ENCODE measurements at regions not wholly inside any gene's neighbourhood (a gene's known extent, or its start where the extent isn't known, plus 50 kb on each side); places are given as distances from the start of the nearest gene placed in this dataset.
A peak's percentile ranks its signal among the peaks of the same experiment; 100 is the strongest.
"Not testable (repeated sequence)": the region's sequence is repeated elsewhere in the genome, so short reads cannot be mapped to it uniquely, and the experiment has no call there.

GRCh38 chr6:138667408-138667807 lies 106.2 kb upstream of the CCDC28A start:
- no peak for DNase-seq

DNA sequence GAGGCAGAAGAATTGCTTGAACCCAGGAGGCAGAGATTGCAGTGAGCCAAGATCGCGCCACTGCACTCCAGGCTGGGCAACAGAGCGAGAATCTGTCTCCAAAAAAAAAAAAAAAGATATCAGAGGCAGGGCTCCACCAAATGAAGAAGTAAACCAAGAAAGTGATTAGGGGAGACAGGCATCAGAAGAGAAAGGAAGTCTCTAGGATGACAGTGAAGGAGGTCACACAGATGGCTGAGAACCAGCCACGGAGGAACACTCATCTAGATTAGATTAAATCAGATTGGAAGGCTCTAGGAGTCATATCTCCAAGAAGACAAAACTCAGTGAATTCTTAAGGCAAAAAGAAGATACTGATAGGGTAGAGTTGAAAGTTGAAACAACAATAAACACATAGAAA lies 102.2 kb upstream of the CCDC28A start:
- no peak for DNase-seq

- no peak for DNase-seq
These were observed 100.1 kb upstream of the CCDC28A start for GRCh38 chr6:138673346-138674014.

DNA sequence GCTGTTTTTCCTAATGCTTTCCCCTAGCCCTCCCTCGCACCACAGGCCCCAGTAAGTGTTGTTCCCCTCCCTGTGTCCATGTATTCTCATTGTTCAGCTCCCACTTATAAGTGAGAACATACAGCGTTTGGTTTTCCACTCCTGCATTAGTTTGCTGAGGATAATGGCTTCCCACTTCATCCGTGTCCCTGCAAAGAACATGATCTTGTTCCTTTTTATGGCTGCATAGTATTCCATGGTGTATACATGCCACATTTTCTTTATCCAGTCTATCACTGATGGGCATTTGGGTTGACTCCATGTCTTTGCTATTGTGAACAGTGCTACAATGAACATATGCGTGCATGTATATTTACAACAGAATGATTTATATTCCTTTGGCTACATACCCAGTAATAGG lies 99.1 kb upstream of the CCDC28A start:
- DNase-seq, result not testable (repeated sequence)

DNA sequence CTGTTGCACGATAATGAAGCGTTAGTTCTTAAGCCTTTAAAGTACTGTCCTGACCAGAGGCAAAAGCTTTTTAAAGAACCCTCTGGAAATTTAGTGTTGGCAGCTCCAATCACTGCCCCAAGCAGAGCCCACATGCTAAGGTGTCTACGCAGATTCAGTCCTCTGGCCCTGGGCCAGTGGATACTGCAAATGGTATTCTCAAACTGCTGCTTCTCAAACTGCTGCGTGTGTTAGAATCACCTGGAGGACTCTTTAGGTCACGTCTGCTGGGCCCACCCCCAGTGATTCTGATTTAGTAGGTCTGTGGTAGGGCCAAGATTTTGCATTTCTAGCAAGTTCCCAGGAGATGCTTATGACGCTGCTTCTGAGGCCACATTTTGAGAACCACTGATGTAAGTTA lies 96.0 kb upstream of the CCDC28A start:
- DNase-seq, result no peak

- DNase-seq, result no peak
These were observed 95.4 kb upstream of the CCDC28A start for GRCh38 chr6:138678168-138678567.

DNA sequence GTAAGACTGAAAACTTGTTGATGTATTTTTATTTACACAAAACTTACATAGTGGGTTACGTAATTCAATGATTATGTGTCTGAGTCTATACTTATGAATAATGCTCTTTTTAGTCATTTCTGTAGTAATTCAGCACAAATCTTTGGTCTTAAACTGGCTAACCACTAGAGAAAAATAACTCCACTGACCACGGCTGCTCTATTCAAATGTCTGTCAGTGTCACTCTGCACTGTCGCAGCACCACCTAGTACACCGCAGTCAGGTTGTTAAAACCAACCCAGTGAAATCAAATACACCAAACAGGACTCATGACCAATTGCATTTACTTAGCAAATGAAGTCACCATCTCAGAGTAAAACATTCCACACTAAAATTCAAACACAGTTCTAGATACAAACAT lies 93.5 kb upstream of the CCDC28A start:
- DNase-seq, result no peak

- DNase-seq, result no peak
These were observed 91.9 kb upstream of the CCDC28A start for GRCh38 chr6:138681627-138682026.

DNA sequence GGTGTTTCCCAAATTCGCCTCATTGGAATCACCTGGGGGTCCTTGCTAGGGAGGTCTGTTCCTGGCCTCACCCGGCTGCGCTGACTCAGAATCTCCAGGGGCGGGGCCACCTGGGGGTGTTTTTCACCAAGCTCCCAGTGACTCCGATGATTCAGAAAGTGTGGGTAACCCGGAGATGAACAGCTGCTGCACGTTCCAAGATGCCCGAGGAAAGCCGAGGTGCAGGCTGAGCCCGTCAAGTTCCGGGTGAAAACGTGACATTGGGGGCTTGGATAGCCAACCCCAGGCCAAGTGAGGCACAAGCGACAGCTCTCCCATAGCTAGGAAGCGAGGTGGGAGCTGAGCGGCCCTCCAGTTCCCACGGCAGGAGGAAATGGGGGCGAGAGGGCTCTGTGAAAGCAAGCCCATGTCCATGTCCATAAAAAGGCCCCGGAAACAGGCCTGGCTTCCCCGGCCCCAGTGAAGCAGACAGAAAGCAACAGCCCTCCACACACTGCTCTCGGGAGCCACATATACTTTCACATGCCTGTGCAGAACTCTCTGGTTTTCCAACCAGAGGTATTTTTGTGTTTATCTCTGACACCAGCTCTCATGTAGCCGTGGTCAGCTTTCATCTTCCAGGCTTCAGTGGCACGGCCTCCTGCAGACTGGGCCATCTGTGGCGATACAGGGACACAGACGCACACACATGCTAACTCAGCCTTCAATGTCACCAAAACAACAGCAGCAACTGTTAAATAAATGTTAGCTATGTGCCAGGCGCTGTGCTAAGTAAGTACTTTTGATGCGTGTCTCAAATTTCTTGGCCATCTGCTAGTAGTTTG lies 90.7 kb upstream of the CCDC28A start:
- DNase-seq, result no peak

DNA sequence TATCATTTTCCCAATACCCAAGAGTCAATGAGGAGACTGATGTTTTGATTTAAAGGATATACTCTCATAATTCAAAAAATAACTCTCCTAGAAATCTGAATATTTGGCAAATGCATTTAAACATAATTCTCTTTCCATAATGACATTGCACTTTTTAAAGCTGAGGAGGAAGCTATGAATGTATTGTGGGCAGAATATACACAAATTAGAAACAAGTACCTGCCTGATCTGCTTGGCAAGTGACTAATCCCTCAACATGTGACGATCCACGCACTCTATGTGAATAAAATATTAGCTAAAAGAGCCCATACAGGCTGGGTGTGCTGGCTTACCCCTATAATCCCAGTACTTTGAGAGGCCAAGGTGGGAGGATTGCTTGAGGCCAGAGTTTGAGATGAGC lies 88.3 kb upstream of the CCDC28A start:
- no peak for DNase-seq

DNA sequence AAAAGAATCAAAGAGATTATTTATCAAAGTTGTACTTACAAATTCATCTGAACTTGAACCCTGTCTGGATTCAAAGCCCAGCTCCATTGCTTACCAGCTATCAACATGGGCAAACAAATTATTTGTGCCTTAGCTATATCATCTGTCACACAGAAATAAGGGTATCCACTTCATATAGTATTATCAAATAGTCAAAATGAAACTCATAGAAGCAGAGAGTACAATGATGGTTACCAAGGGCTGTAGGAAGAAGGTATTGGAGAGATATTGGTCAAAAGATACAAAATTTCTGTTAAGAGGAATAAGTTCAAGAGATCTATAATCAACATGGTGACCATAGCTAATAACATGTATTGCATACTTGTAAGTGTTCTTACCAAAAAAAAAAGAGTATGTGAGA lies 87.8 kb upstream of the CCDC28A start:
- no peak for DNase-seq

- DNase-seq, result no peak
These were observed 85.0 kb upstream of the CCDC28A start for GRCh38 chr6:138688580-138688979.

DNA sequence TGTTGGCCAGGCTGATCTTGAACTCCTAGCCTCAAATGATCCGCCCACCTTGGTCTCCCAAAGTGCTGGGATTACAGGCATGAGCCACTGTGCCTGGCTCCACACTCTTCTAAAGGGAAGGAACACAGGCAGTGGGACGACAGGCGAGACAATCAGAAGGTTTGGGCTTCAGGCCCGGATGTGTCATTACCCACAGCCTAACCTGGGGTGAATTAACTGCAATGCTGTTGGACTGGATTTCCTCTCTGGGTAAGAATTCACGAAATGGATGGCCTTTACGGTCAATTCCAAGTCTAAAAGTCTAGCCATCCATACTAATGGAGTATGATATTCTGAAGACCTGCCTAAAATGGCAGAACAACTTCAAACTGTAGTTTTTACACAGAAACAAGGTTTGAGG lies 83.7 kb upstream of the CCDC28A start:
- DNase-seq, result no peak

GRCh38 chr6:138690975-138691594 lies 82.5 kb upstream of the CCDC28A start:
- DNase-seq, result no peak

- DNase-seq, result no peak
These were observed 81.9 kb upstream of the CCDC28A start for GRCh38 chr6:138691595-138692057.

DNA sequence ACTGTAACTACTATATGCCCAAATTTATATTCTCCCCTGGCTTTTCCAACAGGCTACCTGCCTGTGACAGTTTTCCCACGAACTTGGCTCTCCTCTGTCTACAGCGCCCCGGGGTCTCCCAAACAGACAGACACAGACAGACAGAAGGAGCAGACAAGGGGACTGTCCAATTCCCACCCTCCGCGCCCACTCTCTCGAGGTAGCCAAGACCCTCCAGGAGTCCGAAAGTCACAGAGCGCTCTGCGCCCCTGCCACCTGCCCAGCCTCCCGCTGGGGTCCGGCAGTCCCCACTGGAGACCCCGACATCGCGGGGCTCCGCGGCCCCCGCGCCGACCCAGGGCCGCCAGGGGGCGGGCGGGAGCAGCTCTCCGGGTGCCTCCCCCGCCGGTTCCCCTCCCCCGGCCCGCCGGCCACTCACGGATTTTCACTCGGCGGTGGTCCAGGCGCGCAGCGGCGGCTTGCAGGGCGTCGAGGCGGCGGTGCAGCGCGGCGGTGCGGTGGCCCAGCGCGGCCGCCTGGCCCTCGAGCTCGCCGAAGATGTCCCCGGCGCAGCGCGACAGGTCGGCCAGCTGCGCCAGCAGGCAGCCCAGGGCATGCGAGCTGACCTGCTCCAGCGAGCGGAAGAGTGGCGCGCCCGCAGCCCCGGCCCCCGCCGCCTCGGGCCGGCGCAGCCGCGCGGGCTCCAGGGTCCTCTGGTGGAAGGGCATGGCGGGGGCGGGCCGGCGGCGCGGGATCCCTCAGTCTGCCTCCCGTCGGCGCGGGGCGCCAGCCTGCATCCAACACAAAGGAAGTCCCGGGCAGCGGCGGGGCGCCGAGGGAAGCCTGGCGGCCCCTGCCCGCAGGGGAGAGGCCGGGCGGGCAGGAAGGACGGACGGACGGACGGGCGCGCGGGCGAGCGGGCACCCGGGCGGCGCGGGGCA lies 81.3 kb upstream of the CCDC28A start:
- DNase-seq, result peak; percentile 8 to 44 (median 14)

GRCh38 chr6:138692978-138693909 lies 80.3 kb upstream of the CCDC28A start:
- DNase-seq, result peak in 1 of 4 experiments; percentile 5

GRCh38 chr6:138695193-138695592 lies 78.4 kb upstream of the CCDC28A start:
- DNase-seq, result no peak

DNA sequence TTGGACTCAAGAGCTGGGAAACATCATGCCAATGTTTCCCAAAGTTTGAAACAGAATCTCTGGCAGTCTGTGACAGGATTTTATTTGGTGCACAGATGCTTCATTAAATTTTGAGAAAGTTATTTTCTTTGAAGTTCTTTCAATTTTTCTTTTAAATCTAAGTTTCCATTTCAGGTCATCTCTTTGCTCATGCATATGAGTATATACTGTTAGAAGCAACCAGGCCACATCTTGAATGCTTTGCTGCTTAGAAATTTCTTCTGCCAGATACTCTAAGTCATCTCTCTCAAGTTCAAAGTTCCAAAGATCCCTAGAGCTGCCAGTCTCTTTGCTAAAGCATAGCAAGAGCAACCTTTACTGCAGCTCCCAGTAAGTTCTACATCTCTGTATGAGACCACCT lies 59.1 kb upstream of the CCDC28A start:
- no peak for DNase-seq

DNA sequence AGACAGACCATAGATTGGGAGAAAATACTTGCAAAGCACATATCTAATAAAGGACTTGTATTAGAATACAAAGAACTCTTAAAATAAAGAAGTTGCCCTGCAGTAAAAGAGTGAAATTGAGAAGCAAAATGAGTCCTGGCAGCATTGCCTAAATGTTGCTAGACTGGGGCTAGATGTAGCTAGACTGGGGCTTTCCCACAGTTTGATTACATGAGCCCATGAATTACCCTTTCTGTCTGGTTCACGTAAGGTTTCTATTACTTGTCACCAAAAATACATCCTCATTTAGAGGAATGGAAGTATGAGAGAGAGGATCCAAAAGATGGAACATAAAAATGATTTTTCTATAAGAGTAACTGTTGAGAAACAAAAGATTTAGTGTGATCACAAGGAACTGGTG lies 57.6 kb upstream of the CCDC28A start:
- no peak for DNase-seq

GRCh38 chr6:138716971-138717665 lies 56.5 kb upstream of the CCDC28A start:
- DNase-seq, result no peak
